ENCODE measurements at regions not wholly inside any gene's neighbourhood (a gene's known extent, or its start where the extent isn't known, plus 50 kb on each side); places are given as distances from the start of the nearest gene placed in this dataset.

DNA sequence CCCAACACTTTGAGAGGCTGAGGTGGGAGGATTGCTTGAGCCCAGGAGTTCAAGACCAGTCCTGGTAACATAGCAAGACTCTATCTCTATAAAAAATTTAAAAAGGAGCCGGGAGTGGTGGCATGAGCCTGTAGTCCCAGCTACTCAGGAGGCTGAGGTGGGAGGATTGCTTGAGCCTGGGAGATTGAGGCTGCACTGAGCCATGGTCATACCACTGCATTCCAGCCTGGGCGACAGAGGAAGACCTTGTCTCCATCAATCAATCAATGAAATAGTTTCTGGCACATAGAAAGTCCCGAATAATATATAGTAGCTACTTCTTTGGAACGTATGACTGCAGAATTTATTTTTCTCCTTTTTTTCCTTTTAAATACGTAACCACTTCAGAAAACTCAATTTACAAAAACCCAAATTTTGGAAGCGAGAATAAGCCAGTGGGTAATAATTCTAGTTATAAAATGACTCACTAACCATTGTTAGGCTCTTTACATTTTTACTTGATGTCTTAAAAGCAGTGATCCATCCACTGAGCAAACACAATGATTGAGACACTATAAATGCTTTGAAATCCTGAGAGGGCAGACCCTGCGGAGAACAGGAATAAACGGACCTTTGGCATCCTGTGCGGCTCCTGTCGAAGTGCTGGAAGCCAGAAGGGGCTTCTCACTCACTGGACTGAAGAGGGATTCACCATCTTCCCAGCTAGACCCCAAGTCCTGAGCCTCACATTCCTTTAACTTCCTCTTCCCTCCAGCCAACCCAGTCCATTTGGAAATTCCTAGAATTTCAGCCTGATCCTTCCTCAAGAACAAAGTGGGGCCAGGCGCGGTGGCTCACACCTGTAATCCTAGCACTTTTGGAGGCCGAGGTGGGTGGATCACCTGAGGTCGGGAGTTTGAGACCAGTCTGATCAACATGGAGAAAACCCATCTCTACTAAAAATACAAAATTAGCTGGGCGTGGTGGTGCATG is 68.4 kb upstream of the MFGE8 start (continued):
- TF ChIP-seq, protein P1, sequence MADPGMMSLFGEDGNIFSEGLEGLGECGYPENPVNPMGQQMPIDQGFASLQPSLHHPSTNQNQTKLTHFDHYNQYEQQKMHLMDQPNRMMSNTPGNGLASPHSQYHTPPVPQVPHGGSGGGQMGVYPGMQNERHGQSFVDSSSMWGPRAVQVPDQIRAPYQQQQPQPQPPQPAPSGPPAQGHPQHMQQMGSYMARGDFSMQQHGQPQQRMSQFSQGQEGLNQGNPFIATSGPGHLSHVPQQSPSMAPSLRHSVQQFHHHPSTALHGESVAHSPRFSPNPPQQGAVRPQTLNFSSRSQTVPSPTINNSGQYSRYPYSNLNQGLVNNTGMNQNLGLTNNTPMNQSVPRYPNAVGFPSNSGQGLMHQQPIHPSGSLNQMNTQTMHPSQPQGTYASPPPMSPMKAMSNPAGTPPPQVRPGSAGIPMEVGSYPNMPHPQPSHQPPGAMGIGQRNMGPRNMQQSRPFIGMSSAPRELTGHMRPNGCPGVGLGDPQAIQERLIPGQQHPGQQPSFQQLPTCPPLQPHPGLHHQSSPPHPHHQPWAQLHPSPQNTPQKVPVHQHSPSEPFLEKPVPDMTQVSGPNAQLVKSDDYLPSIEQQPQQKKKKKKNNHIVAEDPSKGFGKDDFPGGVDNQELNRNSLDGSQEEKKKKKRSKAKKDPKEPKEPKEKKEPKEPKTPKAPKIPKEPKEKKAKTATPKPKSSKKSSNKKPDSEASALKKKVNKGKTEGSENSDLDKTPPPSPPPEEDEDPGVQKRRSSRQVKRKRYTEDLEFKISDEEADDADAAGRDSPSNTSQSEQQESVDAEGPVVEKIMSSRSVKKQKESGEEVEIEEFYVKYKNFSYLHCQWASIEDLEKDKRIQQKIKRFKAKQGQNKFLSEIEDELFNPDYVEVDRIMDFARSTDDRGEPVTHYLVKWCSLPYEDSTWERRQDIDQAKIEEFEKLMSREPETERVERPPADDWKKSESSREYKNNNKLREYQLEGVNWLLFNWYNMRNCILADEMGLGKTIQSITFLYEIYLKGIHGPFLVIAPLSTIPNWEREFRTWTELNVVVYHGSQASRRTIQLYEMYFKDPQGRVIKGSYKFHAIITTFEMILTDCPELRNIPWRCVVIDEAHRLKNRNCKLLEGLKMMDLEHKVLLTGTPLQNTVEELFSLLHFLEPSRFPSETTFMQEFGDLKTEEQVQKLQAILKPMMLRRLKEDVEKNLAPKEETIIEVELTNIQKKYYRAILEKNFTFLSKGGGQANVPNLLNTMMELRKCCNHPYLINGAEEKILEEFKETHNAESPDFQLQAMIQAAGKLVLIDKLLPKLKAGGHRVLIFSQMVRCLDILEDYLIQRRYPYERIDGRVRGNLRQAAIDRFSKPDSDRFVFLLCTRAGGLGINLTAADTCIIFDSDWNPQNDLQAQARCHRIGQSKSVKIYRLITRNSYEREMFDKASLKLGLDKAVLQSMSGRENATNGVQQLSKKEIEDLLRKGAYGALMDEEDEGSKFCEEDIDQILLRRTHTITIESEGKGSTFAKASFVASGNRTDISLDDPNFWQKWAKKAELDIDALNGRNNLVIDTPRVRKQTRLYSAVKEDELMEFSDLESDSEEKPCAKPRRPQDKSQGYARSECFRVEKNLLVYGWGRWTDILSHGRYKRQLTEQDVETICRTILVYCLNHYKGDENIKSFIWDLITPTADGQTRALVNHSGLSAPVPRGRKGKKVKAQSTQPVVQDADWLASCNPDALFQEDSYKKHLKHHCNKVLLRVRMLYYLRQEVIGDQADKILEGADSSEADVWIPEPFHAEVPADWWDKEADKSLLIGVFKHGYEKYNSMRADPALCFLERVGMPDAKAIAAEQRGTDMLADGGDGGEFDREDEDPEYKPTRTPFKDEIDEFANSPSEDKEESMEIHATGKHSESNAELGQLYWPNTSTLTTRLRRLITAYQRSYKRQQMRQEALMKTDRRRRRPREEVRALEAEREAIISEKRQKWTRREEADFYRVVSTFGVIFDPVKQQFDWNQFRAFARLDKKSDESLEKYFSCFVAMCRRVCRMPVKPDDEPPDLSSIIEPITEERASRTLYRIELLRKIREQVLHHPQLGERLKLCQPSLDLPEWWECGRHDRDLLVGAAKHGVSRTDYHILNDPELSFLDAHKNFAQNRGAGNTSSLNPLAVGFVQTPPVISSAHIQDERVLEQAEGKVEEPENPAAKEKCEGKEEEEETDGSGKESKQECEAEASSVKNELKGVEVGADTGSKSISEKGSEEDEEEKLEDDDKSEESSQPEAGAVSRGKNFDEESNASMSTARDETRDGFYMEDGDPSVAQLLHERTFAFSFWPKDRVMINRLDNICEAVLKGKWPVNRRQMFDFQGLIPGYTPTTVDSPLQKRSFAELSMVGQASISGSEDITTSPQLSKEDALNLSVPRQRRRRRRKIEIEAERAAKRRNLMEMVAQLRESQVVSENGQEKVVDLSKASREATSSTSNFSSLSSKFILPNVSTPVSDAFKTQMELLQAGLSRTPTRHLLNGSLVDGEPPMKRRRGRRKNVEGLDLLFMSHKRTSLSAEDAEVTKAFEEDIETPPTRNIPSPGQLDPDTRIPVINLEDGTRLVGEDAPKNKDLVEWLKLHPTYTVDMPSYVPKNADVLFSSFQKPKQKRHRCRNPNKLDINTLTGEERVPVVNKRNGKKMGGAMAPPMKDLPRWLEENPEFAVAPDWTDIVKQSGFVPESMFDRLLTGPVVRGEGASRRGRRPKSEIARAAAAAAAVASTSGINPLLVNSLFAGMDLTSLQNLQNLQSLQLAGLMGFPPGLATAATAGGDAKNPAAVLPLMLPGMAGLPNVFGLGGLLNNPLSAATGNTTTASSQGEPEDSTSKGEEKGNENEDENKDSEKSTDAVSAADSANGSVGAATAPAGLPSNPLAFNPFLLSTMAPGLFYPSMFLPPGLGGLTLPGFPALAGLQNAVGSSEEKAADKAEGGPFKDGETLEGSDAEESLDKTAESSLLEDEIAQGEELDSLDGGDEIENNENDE (IDR thresholded peaks at IDR 0.05; ENCODE audit: insufficient replicate concordance, low read length) = no peak
- TF ChIP-seq, protein P2, sequence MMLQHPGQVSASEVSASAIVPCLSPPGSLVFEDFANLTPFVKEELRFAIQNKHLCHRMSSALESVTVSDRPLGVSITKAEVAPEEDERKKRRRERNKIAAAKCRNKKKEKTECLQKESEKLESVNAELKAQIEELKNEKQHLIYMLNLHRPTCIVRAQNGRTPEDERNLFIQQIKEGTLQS (IDR thresholded peaks at IDR 0.05; ENCODE audit: insufficient read depth, low read depth, low read length) = no peak
- no peak for TF ChIP-seq ASH2L (IDR thresholded peaks at IDR 0.05; ENCODE audit: low read length)

Data from H1 (cell line).